AG08396 (cell line): ENCODE measurements at regions not wholly inside any gene's neighbourhood (a gene's known extent, or its start where the extent isn't known, plus 50 kb on each side); places are given as distances from the start of the nearest gene placed in this dataset.
"Not testable (repeated sequence)": the region's sequence is repeated elsewhere in the genome, so short reads cannot be mapped to it uniquely, and the experiment has no call there.

Experiments
- DNase-seq: peaks from one replicate; pipeline ENCODE4 v3.0.0; 2012; ENCODE audit warnings: low spot score, mixed read lengths

GRCh38 chr5:120151181-120151580 lies 312.9 kb upstream of the PRR16 start:
- no peak for DNase-seq

- DNase-seq, result no peak
These were observed 312.3 kb upstream of the PRR16 start for GRCh38 chr5:120151825-120152224.

GRCh38 chr5:120152472-120152871 lies 311.6 kb upstream of the PRR16 start:
- DNase-seq, result peak; percentile 70

GRCh38 chr5:120152931-120153330 lies 311.2 kb upstream of the PRR16 start:
- no peak for DNase-seq

DNA sequence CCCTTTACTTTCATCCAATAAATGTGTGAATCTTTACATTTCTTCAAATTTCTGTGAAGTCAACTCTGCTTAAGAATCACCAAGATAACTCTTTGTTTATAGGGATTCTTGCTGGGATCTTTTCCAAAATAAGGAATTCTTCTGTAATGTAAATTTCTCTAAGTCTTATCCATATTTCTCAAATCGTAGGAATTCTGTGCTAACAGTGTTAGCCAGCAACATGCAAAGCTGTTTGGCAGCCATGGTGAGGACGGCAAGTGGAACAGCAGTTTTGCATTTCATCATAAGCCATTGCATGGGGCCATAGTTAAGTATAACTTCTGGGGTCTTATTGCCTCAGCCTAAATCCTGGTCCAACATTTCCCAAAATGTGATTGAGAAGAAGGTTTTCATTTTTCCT lies 310.5 kb upstream of the PRR16 start:
- no peak for DNase-seq

GRCh38 chr5:120155873-120156272 lies 308.2 kb upstream of the PRR16 start:
- no peak for DNase-seq

- no peak for DNase-seq
These were observed 305.9 kb upstream of the PRR16 start for GRCh38 chr5:120158211-120158610.

DNA sequence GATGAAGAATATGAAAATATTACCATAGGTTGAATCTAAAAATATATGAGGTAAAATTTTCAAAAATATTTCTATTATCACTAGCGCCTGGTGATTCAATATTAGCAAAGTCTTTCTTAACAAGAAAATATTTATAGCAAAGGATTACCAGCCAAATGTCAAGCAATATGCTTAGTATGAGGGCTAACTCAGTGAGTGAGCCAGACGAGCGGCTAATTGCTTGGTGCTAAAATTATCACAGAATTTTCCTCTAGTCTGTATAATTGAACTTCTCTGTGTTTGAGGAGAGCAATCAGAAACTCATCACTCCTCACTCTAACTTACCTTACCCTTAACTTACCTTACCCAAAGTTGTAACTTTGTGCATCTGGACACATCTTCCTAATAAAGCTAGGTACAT lies 304.9 kb upstream of the PRR16 start:
- DNase-seq, result no peak

DNA sequence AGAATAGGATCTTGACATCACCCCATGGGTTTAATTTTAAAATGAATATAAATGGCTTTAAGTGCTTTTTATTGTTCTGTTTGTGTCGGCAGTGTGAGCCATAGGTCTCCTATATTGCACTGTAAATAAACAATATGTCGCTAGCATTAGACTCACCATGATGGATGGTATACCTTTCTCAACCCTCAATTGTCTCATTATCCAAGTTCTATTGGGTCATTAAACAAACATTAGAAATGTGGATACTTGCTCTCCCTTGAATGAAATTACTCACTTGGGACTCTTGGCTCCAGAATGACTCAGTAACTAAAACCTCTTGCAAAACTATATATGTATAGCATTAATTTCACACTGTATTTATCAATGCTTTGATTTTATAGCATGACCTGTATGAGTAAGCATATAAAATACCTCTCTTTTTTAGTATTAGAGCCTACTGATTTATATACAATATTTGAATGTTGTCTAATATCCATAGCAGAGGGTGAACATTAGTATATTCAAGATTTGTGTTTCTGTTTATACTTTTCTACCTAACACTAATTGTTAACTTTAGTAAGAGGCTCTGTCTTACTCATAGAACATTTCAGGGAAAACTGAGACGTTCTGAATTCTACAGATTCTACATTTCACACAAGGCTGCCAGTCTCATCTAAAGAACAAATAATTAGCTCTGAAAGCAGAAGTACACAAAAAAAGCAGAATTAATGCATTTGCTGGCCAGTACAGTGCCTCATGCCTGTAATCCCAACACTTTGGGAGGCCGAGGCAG lies 303.8 kb upstream of the PRR16 start:
- peak; percentile 10 for DNase-seq

- DNase-seq, result no peak
These were observed 301.8 kb upstream of the PRR16 start for GRCh38 chr5:120162321-120162720.

DNA sequence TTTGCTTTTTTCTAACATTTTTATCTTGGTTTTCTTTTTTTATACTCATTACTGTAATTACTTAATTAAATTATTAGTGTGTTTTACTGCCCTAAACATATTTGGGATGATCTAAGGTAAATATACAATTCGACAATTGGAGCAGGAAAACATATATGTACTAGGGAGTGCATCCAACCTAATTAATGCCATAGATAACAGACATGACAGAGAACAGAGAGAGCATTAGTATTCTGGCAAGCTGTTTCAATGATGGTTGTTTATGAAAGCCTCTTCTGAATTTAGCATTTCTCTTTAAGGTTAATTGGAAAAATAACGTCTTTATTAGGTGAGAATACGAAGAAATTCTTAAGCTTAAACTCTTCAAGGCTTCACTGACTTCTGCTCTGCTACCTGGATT lies 300.1 kb upstream of the PRR16 start:
- no peak for DNase-seq

GRCh38 chr5:120164986-120165385 lies 299.1 kb upstream of the PRR16 start:
- no peak for DNase-seq

GRCh38 chr5:120173125-120173524 lies 291.0 kb upstream of the PRR16 start:
- DNase-seq, result no peak

DNA sequence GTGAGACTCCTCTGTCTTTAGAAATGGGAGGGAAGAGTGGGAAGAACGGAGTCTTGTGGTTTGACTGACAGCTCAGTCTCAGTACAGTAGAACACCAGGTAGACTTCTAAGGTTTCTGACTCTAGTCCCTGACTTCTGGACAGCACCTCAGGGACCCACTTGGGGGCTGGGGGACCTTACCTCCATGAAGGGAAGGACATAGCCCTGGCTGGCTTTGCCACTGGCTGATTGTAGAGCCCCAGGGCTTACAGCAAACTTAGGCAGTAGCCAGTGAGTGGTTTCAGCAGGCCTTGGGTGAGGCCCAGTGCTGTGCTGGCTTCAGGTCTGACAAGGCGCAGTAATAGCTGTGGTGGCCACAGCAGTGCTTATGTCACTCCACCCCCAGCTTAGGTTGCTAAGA lies 290.0 kb upstream of the PRR16 start:
- DNase-seq, result no peak

DNA sequence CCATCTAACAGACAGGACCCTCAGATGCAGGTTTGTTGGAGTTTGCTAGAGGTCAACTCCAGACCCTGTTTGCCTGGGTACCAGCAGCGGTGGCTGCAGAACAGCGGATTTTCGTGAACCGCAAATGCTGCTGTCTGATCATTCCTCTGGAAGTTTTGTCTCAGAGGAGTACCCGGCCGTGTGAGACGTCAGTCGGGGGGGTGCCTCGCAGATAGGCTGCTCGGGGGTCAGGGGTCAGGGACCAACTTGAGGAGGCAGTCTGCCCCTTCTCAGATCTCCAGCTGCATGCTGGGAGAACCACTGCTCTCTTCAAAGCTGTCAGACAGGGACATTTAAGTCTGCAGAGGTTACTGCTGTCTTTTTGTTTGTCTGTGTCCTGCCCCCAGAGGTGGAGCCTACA lies 282.9 kb upstream of the PRR16 start:
- DNase-seq, result not testable (repeated sequence)

- DNase-seq, result not testable (repeated sequence)
These were observed 269.4 kb upstream of the PRR16 start for GRCh38 chr5:120194650-120195049.

DNA sequence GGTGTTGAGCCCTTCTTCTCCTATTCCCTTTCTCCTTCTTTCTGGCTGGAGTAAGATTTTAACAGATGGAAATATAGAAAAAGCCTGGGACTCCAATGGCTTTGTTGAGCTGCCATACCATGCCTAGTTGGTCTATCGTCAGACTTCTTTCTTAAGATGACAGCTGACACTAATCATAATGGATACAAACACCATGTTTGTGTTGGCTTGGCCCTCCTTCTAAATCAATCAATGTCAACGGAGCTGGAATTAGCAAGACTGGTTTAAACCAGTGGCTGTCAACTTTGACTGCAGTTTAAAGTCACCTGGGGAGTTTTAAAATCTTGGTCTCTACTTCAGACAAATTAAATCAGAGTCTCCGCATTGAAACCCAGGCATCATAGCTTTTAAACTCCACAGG lies 264.5 kb upstream of the PRR16 start:
- DNase-seq, result no peak

DNA sequence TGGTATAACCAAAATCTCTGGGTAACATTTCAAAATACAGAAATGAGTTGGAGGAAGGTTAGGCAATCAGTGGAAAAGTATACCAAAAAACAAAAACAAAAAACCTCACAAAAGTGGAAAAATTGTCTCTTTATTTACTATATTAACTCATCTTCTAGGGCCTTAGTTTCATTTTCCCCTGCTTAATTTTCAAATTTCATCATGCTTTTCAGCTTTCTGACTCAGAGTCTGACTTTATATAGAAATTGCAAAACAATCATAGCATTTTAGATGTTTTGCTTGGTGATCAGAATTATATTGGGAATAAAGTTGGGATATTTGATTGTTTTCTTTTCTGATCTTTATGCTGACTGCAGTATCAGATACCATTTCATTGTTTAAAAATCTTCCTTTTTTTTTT lies 257.0 kb upstream of the PRR16 start:
- no peak for DNase-seq

DNA sequence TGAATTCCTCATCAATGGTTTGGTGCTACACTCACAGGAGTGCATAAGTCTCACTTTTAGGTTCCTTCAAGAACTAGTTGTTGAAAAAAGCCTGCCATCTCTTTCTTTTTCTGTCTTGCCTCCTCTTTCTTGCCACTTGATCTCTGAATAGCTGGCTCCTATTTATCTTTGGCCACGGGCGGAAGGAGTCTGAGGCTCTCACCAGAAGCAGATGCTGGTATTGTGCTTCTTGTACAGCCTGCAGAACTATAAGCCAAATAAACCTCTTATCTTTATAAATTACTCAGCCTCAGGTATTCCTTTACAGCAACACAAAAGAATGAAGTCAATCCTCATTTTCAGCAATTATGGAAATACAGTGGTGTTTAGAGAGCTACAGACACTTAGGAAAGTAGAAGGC lies 247.1 kb upstream of the PRR16 start:
- DNase-seq, result no peak

- no peak for DNase-seq
These were observed 244.1 kb upstream of the PRR16 start for GRCh38 chr5:120219988-120220387.

GRCh38 chr5:120225524-120225923 lies 238.6 kb upstream of the PRR16 start:
- no peak for DNase-seq

DNA sequence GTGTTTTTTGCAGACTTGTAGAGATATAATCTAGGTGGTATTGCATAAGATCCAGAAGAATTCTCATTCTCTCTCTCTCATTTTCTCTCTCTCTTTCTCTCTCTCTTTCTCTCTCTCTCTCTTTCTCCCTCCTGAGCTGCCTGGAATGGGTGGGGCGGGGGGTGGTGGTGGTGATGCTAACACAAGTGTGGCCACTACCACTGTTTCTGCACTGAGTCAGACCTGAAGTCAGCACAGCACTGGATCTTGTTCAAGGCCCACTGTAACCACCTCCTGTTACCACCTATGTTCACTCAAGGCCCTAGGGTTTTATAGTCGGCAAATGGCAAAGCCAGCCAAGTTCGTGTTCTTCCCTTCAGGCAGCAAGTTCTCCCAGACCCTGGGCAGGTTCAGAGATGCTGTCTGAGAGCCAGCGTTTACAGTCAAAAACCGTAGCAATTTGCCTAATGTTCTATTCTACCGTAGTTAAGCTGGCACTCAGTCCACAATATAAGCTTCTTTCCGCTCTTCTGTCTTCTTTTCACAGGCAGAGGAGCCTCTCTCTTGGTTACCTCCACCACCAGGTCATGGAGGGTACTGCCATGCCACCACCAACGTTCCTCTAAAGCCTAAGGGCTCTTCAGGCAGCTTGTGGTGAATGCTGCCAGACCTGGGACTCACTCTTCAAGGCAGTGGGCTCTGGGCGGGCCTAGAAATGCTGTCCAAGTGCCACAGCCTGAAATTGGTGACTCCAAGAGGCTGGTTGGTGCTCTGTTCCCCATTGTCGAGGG lies 235.7 kb upstream of the PRR16 start:
- no peak for DNase-seq

DNA sequence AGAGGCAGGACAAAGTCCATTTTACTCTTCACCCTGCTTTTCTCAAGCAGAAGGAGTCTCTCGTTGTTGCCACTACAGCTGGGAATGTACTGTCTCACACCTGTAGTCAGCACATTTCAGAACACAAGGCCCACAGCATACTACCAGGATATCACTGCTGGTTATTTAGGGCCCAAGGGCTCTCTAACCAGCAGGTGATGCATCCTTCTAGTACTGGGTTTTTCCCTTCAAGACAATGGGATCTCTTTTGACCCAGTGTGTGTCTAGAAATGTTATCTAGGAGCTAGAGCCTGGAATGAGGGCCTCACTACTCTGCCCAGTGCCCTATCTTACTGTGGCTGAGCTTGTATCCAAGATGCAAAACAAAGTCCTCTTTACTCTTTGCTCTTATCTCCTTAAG lies 235.1 kb upstream of the PRR16 start:
- no peak for DNase-seq

DNA sequence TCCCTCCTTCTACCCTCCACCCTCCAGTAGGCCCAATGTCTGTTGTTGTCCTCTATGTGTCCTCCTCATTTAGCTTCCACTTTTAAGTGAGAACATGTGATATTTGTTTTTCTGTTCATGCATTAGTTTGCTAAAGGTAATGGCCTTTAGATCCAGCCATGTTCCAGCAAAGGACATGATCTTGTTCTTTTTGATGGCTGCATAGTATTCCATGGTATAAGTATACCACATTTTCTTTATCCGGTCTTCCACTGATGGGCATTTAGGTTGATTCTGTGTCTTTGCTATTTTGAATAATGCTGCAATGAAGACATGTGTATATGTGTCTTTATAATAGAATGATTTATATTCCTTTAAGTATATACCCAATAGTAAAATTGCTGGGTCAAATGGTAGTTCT lies 232.5 kb upstream of the PRR16 start:
- no peak for DNase-seq
